HFF-Myc (cell line): ENCODE measurements at regions not wholly inside any gene's neighbourhood (a gene's known extent, or its start where the extent isn't known, plus 50 kb on each side); places are given as distances from the start of the nearest gene placed in this dataset.

Experiments
- DNase-seq: peaks from one replicate; pipeline ENCODE4 v3.0.0-alpha.2; 2011; ENCODE audit warnings: low read depth; ENCODE audit errors: extremely low read depth
- H3K4me3 ChIP-seq: replicated peaks from 2 replicates; pipeline ENCODE4 v1.5.1; 2011; ENCODE audit warnings: low read depth, mild to moderate bottlenecking, control low read depth, low read length
- CTCF ChIP-seq: IDR thresholded peaks from 2 replicates; pipeline ENCODE4 v1.5.1; 2012; ENCODE audit warnings: mild to moderate bottlenecking, low read depth, low read length, control low read depth; ENCODE audit errors: missing control alignments

- DNase-seq = no peak
- H3K4me3 ChIP-seq = no peak overlapping the region
- no peak for TF ChIP-seq CTCF
These were observed 269.7 kb downstream of the FAM76B start for GRCh38 chr11:95519912-95520311.

- no peak for DNase-seq
- no peak overlapping the region for H3K4me3 ChIP-seq
- no peak for TF ChIP-seq CTCF
These were observed 272.1 kb downstream of the FAM76B start for GRCh38 chr11:95517453-95517852.

- H3K4me3 ChIP-seq = no peak overlapping the region
- TF ChIP-seq CTCF = no peak
- peak; percentile 91 for DNase-seq
These were observed 272.8 kb downstream of the FAM76B start for GRCh38 chr11:95516786-95517185.

- no peak for TF ChIP-seq CTCF
- DNase-seq = no peak
- H3K4me3 ChIP-seq = no peak overlapping the region
These were observed 273.4 kb downstream of the FAM76B start for GRCh38 chr11:95516175-95516574.

GRCh38 chr11:95515371-95515770, 274.2 kb downstream of the FAM76B start:
- no peak overlapping the region for H3K4me3 ChIP-seq
- TF ChIP-seq CTCF = no peak
- no peak for DNase-seq

- no peak for TF ChIP-seq CTCF
- H3K4me3 ChIP-seq = no peak overlapping the region
- DNase-seq = no peak
These were observed 275.0 kb downstream of the FAM76B start for GRCh38 chr11:95514416-95515110.

- TF ChIP-seq CTCF = no peak
- H3K4me3 ChIP-seq = no peak overlapping the region
- no peak for DNase-seq
These were observed 276.9 kb downstream of the FAM76B start for GRCh38 chr11:95512682-95513081.
